ENCODE measurements at regions not wholly inside any gene's neighbourhood (a gene's known extent, or its start where the extent isn't known, plus 50 kb on each side); places are given as distances from the start of the nearest gene placed in this dataset.

- TF ChIP-seq, protein P1, sequence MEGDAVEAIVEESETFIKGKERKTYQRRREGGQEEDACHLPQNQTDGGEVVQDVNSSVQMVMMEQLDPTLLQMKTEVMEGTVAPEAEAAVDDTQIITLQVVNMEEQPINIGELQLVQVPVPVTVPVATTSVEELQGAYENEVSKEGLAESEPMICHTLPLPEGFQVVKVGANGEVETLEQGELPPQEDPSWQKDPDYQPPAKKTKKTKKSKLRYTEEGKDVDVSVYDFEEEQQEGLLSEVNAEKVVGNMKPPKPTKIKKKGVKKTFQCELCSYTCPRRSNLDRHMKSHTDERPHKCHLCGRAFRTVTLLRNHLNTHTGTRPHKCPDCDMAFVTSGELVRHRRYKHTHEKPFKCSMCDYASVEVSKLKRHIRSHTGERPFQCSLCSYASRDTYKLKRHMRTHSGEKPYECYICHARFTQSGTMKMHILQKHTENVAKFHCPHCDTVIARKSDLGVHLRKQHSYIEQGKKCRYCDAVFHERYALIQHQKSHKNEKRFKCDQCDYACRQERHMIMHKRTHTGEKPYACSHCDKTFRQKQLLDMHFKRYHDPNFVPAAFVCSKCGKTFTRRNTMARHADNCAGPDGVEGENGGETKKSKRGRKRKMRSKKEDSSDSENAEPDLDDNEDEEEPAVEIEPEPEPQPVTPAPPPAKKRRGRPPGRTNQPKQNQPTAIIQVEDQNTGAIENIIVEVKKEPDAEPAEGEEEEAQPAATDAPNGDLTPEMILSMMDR (IDR thresholded peaks at IDR 0.05 in 2 of 3, conservative IDR thresholded peaks at IDR 0.05 in 1 of 3; ENCODE audit: borderline replicate concordance in 1 of 3, insufficient read depth in 1 of 3, low read depth in 2 of 3, low read length in 2 of 3) = no peak
- TF ChIP-seq ZNF274 (IDR thresholded peaks at IDR 0.05; ENCODE audit: low read depth, low read length) (no peak), POLR2A (IDR thresholded peaks at IDR 0.05; ENCODE audit: borderline replicate concordance, extremely low read depth, insufficient read depth, insufficient read length) (no peak), REST (IDR thresholded peaks at IDR 0.05; ENCODE audit: low read depth) (no peak), EZH2 (IDR thresholded peaks at IDR 0.05) (no peak), ZBTB33 (IDR thresholded peaks at IDR 0.05; ENCODE audit: extremely low read depth, insufficient replicate concordance, low read length) (no peak), EZH2phosphoT487 (IDR thresholded peaks at IDR 0.05; ENCODE audit: borderline replicate concordance) (no peak), TCF7L2 (IDR thresholded peaks at IDR 0.05; ENCODE audit: borderline replicate concordance, extremely low read depth, insufficient read depth, insufficient read length) (no peak), POLR2AphosphoS5 (IDR thresholded peaks at IDR 0.05; ENCODE audit: low read depth, low read length) (no peak), CEBPB (IDR thresholded peaks at IDR 0.05; ENCODE audit: low read depth) (no peak), YY1 (IDR thresholded peaks at IDR 0.05; ENCODE audit: extremely low read depth, insufficient replicate concordance, low read depth, low read length) (no peak), FOSL1 (IDR thresholded peaks at IDR 0.05; ENCODE audit: low read depth) (no peak)
- TF ChIP-seq, protein P2, sequence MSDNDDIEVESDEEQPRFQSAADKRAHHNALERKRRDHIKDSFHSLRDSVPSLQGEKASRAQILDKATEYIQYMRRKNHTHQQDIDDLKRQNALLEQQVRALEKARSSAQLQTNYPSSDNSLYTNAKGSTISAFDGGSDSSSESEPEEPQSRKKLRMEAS (IDR thresholded peaks at IDR 0.05) = no peak
Measured at GRCh38 chr20:40915756-40916155, 112.9 kb upstream of the TOP1 start.
